GM23248 (cell line): ENCODE measurements at regions not wholly inside any gene's neighbourhood (a gene's known extent, or its start where the extent isn't known, plus 50 kb on each side); places are given as distances from the start of the nearest gene placed in this dataset.
"Not testable (repeated sequence)": the region's sequence is repeated elsewhere in the genome, so short reads cannot be mapped to it uniquely, and the experiment has no call there.

ENCODE experiments used
- DNase-seq: peaks from one replicate; pipeline ENCODE4 v3.0.0-alpha.2; 2015
- H2AFZ ChIP-seq: fragments of 200-600 bp; sonication (generic); 2 replicates; pipeline ENCODE4 v1.6.1; 2016; ENCODE audit warnings: antibody characterized with exemption
- H3F3A ChIP-seq: fragments of 200-600 bp; sonication (generic); 2 replicates; pipeline ENCODE4 v1.6.1; 2016; ENCODE audit warnings: mild to moderate bottlenecking, antibody characterized with exemption, mixed run types; ENCODE audit not compliant: insufficient read depth
- H3K27ac ChIP-seq: fragments of 200-600 bp; sonication (generic); 2 replicates; pipeline ENCODE4 v1.5.1; 2016; ENCODE audit warnings: mild to moderate bottlenecking
- H3K27me3 ChIP-seq: fragments of 200-600 bp; sonication (generic); replicated peaks from 2 replicates; pipeline ENCODE4 v1.6.1; 2016; ENCODE audit warnings: mild to moderate bottlenecking; ENCODE audit not compliant: insufficient read depth
- H3K36me3 ChIP-seq: fragments of 200-600 bp; sonication (generic); 2 replicates; pipeline ENCODE4 v1.6.1; 2016; ENCODE audit warnings: low read depth, mild to moderate bottlenecking
- H3K4me1 ChIP-seq: fragments of 200-600 bp; sonication (generic); 2 replicates; pipeline ENCODE4 v1.6.1; 2016; ENCODE audit warnings: mild to moderate bottlenecking; ENCODE audit not compliant: insufficient read depth
- H3K4me2 ChIP-seq: fragments of 200-600 bp; sonication (generic); one replicate; pipeline ENCODE4 v1.6.1; 2016; ENCODE audit warnings: mild to moderate bottlenecking; ENCODE audit not compliant: unreplicated experiment
- H3K4me3 ChIP-seq: fragments of 200-600 bp; sonication (generic); 2 replicates; pipeline ENCODE4 v1.5.1; 2016; ENCODE audit warnings: mild to moderate bottlenecking
- H3K79me2 ChIP-seq: fragments of 200-600 bp; sonication (generic); 2 replicates; pipeline ENCODE4 v1.6.1; 2016; ENCODE audit warnings: mild to moderate bottlenecking; ENCODE audit not compliant: insufficient read depth
- H3K9ac ChIP-seq: fragments of 200-600 bp; sonication (generic); 2 replicates; pipeline ENCODE4 v1.6.1; 2016; ENCODE audit warnings: mild to moderate bottlenecking
- H3K9me2 ChIP-seq: fragments of 200-600 bp; sonication (generic); 2 replicates; pipeline ENCODE4 v1.6.1; 2016; ENCODE audit warnings: mixed run types, mild to moderate bottlenecking, moderate library complexity; ENCODE audit not compliant: insufficient read depth
- H3K9me3 ChIP-seq: fragments of 200-600 bp; sonication (generic); one replicate; pipeline ENCODE4 v1.6.1; 2017; ENCODE audit warnings: low read depth
- H4K20me1 ChIP-seq: fragments of 200-600 bp; sonication (generic); 2 replicates; pipeline ENCODE4 v1.6.0; 2016; ENCODE audit not compliant: insufficient read depth
- EZH2 ChIP-seq: fragments of 200-600 bp; sonication (generic); IDR thresholded peaks from 2 replicates; pipeline ENCODE4 v1.6.1; 2018; ENCODE audit warnings: antibody characterized with exemption, mild to moderate bottlenecking; ENCODE audit not compliant: insufficient read depth, poor library complexity, severe bottlenecking
- EZH2phosphoT487 ChIP-seq: fragments of 200-600 bp; sonication (generic); IDR thresholded peaks from 2 replicates; pipeline ENCODE4 v1.6.1; 2018; ENCODE audit warnings: antibody characterized with exemption, moderate library complexity, mild to moderate bottlenecking, low read depth; ENCODE audit not compliant: insufficient read depth
- WGBS, 2 experiments: methylation state at CpG; one replicate each; pipeline ENCODE4 v1.1.6; 2015 to 2017; ENCODE audit warnings: low lambda C conversion rate in 2 of 2, low coverage in 1 of 2; ENCODE audit errors: missing lambda C conversion rate in 2 of 2; 5-methylcytosine and 5-hydroxymethylcytosine counted together
- in situ Hi-C: fragments of 300-500 bp; cut with MboI; formaldehyde crosslinking; loops from 2 replicates; pipeline ENCODE4 v1.15.0; 2020

GRCh38 chr21:34282223-34282622 is 81.6 kb upstream of the KCNE2 start:
- TF ChIP-seq EZH2 (no peak), EZH2phosphoT487 (no peak)
- no peak overlapping the region for H2AFZ ChIP-seq
- H4K20me1 ChIP-seq = no peaks in the 10 kb centered on the region
- H3K4me3 ChIP-seq = no peak overlapping the region
- H3K9me2 ChIP-seq = no peaks in the 10 kb centered on the region
- DNase-seq = peak; percentile 61
- 34 to 49% methylated on average over 4 of the region's 4 CpGs for WGBS, 2 experiments
- no peaks in the 10 kb centered on the region for H3K9me3 ChIP-seq
- no peaks in the 10 kb centered on the region for H3K4me1 ChIP-seq
- in situ Hi-C loops = no loop called here
- H3K27me3 ChIP-seq = no peaks in the 10 kb centered on the region
- no peak overlapping the region for H3K27ac ChIP-seq
- no peak overlapping the region for H3K9ac ChIP-seq
- H3K36me3 ChIP-seq = no peaks in the 10 kb centered on the region
- H3F3A ChIP-seq = no peaks in the 10 kb centered on the region
- no peaks in the 10 kb centered on the region for H3K79me2 ChIP-seq
- no peak overlapping the region for H3K4me2 ChIP-seq

- Histone ChIP-seq H3K27me3 (no peaks in the 10 kb centered on the region), H3K4me2 (no peak overlapping the region), H3K9me2 (no peaks in the 10 kb centered on the region), H3K9ac (no peak overlapping the region), H2AFZ (no peak overlapping the region), H3K79me2 (no peaks in the 10 kb centered on the region), H3K27ac (no peak overlapping the region), H4K20me1 (no peaks in the 10 kb centered on the region), H3K4me3 (no peak overlapping the region), H3K9me3 (no peaks in the 10 kb centered on the region), H3K4me1 (no peaks in the 10 kb centered on the region), H3F3A (no peaks in the 10 kb centered on the region), H3K36me3 (no peaks in the 10 kb centered on the region)
- in situ Hi-C loops = no loop called here
- TF ChIP-seq EZH2phosphoT487 (no peak), EZH2 (no peak)
- DNase-seq = no peak
- 14 to 17% methylated on average over 4 of the region's 4 CpGs for WGBS, 2 experiments
Measured at GRCh38 chr21:34284666-34285065, 79.1 kb upstream of the KCNE2 start.

GRCh38 chr21:34288042-34288441 is 75.8 kb upstream of the KCNE2 start:
- H3K27ac ChIP-seq, in situ Hi-C loops, H3K4me1 ChIP-seq, H3K27me3 ChIP-seq, DNase-seq, H3K4me3 ChIP-seq, H3K36me3 ChIP-seq, H3F3A ChIP-seq, H3K9me2 ChIP-seq, H3K9ac ChIP-seq, H3K4me2 ChIP-seq, H3K79me2 ChIP-seq, H4K20me1 ChIP-seq, H2AFZ ChIP-seq, H3K9me3 ChIP-seq: not testable (repeated sequence)

GRCh38 chr21:34289856-34290255 is 74.0 kb upstream of the KCNE2 start:
- no peak overlapping the region for H3K4me3 ChIP-seq
- H3K79me2 ChIP-seq = no peaks in the 10 kb centered on the region
- H3K9me3 ChIP-seq = no peaks in the 10 kb centered on the region
- H4K20me1 ChIP-seq = no peaks in the 10 kb centered on the region
- in situ Hi-C loops = no loop called here
- H3K4me2 ChIP-seq = no peak overlapping the region
- H3F3A ChIP-seq = no peaks in the 10 kb centered on the region
- H3K9ac ChIP-seq = no peak overlapping the region
- H3K36me3 ChIP-seq = no peaks in the 10 kb centered on the region
- H3K9me2 ChIP-seq = no peaks in the 10 kb centered on the region
- 82 to 86% methylated on average over 1 of the region's 1 CpG for WGBS, 2 experiments
- TF ChIP-seq EZH2 (no peak), EZH2phosphoT487 (no peak)
- no peak for DNase-seq
- no peaks in the 10 kb centered on the region for H3K4me1 ChIP-seq
- no peak overlapping the region for H3K27ac ChIP-seq
- H2AFZ ChIP-seq = no peak overlapping the region
- H3K27me3 ChIP-seq = peaks cover 7% of the 10 kb centered on the region; the same call in 1 of the 2 replicates

- H3K9me3 ChIP-seq = no peaks in the 10 kb centered on the region
- no peak overlapping the region for H3K27ac ChIP-seq
- no peaks in the 10 kb centered on the region for H3K9me2 ChIP-seq
- no peak overlapping the region for H2AFZ ChIP-seq
- no peaks in the 10 kb centered on the region for H3F3A ChIP-seq
- no peaks in the 10 kb centered on the region for H3K79me2 ChIP-seq
- H4K20me1 ChIP-seq = no peaks in the 10 kb centered on the region
- in situ Hi-C loops = no loop called here
- no peak for DNase-seq
- no peaks in the 10 kb centered on the region for H3K4me1 ChIP-seq
- no peaks in the 10 kb centered on the region for H3K36me3 ChIP-seq
- WGBS, 2 experiments = 17 to 29% methylated on average over 2 of the region's 2 CpGs
- H3K27me3 ChIP-seq = peaks cover 7% of the 10 kb centered on the region; the same call in 1 of the 2 replicates
- H3K4me3 ChIP-seq = no peak overlapping the region
- TF ChIP-seq EZH2 (no peak), EZH2phosphoT487 (no peak)
- no peak overlapping the region for H3K9ac ChIP-seq
- no peak overlapping the region for H3K4me2 ChIP-seq
Measured at GRCh38 chr21:34296878-34297277, 66.9 kb upstream of the KCNE2 start.
